ENCODE measurements at regions not wholly inside any gene's neighbourhood (a gene's known extent, or its start where the extent isn't known, plus 50 kb on each side); places are given as distances from the start of the nearest gene placed in this dataset.

DNA sequence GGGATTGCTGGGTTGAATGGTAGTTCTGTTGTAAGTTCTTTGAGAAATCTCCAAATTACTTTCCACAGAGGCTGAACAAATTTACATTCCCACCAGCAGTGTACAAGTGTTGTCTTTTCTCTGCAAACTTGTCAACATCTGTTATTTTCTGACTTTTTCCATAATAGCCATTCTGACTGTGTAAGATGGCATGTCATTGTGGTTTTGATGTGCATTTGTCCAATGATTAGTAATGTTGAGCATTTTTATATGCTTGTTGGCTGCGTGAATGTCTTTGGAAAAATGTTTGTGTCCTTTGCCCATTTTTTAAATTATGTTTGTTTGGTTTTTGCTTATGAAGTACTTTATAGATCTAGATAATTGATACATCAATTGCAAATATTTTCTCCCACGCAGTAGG is 1025.0 kb downstream of the JRKL start:
- TF ChIP-seq, protein P1, sequence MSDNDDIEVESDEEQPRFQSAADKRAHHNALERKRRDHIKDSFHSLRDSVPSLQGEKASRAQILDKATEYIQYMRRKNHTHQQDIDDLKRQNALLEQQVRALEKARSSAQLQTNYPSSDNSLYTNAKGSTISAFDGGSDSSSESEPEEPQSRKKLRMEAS (IDR thresholded peaks at IDR 0.05; ENCODE audit: low read depth), result no peak
- TF ChIP-seq EZH2phosphoT487 (IDR thresholded peaks at IDR 0.05; ENCODE audit: borderline replicate concordance, low read depth), result no peak
- TF ChIP-seq, protein P2, sequence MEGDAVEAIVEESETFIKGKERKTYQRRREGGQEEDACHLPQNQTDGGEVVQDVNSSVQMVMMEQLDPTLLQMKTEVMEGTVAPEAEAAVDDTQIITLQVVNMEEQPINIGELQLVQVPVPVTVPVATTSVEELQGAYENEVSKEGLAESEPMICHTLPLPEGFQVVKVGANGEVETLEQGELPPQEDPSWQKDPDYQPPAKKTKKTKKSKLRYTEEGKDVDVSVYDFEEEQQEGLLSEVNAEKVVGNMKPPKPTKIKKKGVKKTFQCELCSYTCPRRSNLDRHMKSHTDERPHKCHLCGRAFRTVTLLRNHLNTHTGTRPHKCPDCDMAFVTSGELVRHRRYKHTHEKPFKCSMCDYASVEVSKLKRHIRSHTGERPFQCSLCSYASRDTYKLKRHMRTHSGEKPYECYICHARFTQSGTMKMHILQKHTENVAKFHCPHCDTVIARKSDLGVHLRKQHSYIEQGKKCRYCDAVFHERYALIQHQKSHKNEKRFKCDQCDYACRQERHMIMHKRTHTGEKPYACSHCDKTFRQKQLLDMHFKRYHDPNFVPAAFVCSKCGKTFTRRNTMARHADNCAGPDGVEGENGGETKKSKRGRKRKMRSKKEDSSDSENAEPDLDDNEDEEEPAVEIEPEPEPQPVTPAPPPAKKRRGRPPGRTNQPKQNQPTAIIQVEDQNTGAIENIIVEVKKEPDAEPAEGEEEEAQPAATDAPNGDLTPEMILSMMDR (IDR thresholded peaks at IDR 0.05), result no peak

Data from SK-N-SH (cell line).